Islet precursor cell (in vitro differentiated cells): ENCODE measurements at regions not wholly inside any gene's neighbourhood (a gene's known extent, or its start where the extent isn't known, plus 50 kb on each side); places are given as distances from the start of the nearest gene placed in this dataset.
A peak's percentile ranks its signal among the peaks of the same experiment; 100 is the strongest.
"Not testable (repeated sequence)": the region's sequence is repeated elsewhere in the genome, so short reads cannot be mapped to it uniquely, and the experiment has no call there.

ENCODE experiments used
- DNase-seq: peaks from one replicate; pipeline ENCODE4 v3.0.0-alpha.2; 2018

GRCh38 chr16:50448981-50449380 is 80.2 kb upstream of the BRD7 start:
- no peak for DNase-seq

GRCh38 chr16:50448522-50448921 is 79.7 kb upstream of the BRD7 start:
- DNase-seq, result no peak

DNA sequence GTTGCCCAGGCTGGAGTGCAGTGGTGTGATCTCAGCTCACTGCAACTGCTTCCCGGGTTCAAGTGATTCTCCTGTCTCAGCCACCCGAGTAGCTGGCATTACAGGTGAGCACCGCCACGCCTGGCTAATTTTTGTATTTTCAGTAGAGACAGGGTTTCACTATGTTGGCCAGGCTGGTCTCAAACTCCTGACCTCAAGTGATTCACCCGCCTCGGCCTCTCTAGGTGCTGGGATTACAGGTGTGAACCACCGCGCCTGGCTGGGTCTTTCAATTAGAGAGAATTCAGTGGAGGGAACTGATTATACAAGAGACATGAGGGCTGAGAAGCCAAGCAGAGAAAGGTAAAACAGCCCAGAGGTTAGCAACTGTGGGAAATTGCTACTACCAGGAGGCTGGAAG is 78.6 kb upstream of the BRD7 start:
- DNase-seq, result not testable (repeated sequence)

DNA sequence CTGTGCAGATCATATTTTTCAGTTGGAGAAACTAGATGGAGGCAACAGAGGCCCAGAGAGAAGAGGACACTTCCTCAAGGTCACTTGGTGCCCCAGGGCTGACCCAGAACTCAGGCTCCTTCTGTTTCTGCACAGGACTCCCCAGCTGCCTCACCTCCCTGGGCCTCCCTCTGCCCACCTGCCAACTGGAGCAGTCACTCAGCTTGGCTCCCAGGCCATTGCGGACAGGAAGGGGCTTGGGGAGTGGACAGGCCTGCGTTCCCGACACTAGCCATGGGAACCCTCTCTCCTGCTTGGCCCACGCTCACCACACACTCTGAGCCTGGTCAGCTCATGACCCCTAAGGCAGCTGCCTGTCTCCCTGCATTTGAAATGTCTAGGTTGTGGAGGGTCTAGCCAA is 78.1 kb upstream of the BRD7 start:
- DNase-seq, result no peak

- no peak for DNase-seq
Observed at GRCh38 chr16:50445621-50446555, 77.1 kb upstream of the BRD7 start.

GRCh38 chr16:50444526-50444925 is 75.7 kb upstream of the BRD7 start:
- DNase-seq, result no peak

GRCh38 chr16:50442221-50442620 is 73.4 kb upstream of the BRD7 start:
- peak; percentile 40 for DNase-seq

DNA sequence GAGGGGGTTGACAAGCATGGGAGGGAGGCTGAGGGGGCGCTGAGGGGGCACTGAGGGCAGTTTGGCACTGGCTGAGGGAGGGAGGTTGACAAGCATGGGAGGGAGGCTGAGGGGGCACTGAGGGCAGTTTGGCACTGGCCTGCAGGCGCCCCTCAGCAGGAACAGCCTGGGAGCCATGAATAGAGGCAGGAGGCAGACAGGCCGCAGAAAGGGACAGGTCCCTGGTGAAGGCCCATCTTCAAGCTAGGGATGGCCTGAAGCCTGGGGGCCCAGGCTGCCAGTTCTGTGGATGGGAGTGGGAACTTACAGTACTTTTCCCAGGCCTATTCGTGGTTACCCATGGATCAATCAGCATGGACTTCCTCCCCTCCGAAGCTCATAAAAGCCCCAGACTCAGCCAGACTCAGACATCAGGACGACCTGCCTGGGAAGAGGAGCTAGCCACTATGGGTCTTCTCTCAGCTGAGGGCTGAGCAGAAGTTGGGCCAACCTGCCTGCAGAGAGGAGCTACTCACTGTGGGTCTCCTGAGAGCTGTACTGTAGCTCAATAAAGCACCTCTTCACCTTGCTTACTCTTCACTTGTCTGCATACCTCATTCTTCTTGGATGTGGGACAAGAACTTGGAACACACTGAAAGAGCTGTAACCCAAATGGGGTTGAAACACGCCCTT is 72.8 kb upstream of the BRD7 start:
- peak; percentile 57 for DNase-seq

DNA sequence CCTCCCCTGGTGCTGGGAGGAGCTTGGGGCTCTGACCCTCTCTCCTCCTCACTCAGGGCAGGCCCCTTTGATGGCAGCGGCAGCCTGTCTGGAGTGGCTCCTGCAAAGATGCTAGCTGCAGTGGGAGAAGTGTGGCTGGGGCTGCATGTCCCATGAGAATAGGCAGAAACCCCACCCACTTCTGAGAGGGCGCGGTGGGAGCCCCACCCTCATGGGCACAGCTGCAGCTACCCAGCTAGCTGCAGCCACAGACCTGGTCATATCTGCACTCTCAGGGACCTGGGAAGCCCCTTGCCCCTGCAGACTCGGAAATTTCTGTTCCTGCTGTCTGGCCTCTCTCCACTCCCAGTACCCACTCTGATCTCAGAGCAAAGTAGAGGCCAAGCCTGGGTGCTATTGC is 72.2 kb upstream of the BRD7 start:
- DNase-seq, result peak; percentile 50

- DNase-seq, result no peak
Observed at GRCh38 chr16:50440531-50440930, 71.7 kb upstream of the BRD7 start.

- peak; percentile 46 for DNase-seq
Observed at GRCh38 chr16:50437769-50438437, 69.1 kb upstream of the BRD7 start.

DNA sequence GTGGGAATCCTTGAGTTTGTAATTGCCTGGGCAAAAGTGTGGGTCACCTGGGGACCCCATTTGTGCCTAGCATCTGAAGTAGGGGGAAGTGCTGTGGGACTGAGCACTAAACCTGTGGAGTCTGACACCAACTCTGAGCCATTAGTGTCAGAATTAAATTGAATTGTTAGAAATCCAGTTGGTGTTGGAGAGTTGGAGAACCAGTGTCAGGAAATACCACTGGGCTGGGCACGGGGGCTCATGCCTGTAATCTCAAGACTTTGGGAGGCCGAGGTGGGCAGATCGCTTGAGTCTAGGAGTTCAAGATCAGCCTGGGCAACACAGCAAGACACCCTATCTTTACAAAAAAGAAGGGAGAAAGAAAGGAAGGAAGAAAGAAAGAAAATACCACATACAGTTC is 67.5 kb upstream of the BRD7 start:
- DNase-seq, result peak; percentile 17

DNA sequence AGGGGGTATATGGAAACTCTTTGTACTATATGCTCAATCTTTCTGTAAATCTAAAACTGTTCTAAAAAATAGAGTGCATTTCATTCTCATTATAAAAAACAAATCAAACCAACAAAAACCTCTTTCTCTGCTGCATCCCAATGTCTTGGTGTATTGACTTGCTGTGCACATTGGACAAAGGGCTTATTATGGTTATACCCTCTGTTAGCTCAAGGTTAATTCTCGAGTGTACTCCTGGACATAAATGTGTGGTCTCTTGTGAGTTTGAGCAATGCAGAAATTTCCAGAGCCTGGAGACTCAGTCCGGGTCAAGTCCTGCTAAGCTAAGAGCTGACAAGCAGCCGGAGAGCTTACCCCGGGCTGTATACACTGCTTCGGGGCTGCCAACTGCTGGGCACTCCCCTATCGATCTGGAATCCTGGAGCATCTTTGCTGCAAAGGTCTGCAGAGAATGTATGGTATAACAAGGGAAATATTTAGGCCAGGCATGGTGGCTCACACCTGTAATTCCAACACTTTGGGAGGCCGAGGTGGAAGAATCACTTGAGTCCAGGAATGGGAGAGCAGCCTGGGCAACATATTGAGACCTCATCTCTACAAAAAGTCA is 66.2 kb upstream of the BRD7 start:
- peak; percentile 29 for DNase-seq

GRCh38 chr16:50430076-50430475 is 61.3 kb upstream of the BRD7 start:
- DNase-seq, result peak; percentile 16

DNA sequence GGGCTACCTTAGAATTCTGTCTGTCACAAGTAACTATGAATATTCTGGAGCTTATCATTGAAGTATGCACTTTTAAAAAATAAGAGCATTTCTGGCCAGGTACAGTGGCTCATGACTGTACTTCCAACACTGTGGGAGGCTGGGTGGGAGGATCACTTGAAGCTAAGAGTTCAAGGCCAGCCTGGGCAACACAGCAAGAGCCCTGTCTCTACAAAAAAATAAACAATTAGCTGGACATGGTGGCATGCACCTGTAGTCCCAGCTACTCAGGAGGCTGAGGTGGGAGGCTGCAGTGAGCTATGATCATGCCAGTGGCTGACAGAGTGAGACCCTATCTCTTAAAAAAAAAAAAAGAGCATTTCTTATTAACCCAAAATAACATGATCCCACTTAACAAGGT is 60.0 kb upstream of the BRD7 start:
- no peak for DNase-seq

- no peak for DNase-seq
Observed at GRCh38 chr16:50428116-50428515, 59.3 kb upstream of the BRD7 start.

DNA sequence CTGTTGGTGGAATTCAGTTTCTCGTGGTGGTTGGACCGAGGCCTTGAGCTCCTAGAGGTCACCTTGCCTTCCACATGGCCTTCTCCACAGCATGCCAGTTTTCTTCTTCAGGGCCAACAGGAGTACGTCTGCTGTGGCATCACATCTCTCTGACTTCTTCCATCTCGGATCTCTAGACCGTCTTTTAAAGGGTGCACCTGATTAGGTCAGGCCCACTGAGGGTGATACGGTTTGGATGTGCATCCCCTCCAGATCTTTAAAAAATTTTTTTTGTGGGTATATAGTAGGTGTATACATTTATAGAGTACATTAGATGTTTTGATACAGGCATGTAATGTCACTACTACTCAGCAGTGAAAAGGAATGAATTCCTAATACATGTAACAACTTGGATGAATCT is 58.3 kb upstream of the BRD7 start:
- no peak for DNase-seq

- peak; percentile 75 for DNase-seq
Observed at GRCh38 chr16:50425648-50426047, 56.9 kb upstream of the BRD7 start.

DNA sequence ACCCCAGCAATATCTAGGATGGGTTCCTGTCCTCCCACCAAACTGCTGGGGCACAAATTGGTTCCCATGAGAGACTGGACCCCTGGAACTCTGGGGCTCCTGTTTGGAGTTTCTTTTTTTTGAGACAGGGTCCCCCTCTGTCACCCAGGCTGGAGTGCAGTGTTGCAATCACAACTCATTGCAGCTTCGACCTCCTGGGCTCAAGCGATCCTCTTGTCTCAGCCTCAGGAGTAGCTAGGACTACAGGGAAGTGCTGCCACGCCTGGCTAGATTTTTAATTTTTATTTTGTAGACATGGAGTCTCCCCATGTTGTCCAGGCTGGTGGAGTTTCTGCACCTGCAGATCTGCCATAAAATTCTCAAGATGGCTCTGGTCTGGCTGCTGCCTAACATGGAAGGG is 56.3 kb upstream of the BRD7 start:
- DNase-seq, result no peak

DNA sequence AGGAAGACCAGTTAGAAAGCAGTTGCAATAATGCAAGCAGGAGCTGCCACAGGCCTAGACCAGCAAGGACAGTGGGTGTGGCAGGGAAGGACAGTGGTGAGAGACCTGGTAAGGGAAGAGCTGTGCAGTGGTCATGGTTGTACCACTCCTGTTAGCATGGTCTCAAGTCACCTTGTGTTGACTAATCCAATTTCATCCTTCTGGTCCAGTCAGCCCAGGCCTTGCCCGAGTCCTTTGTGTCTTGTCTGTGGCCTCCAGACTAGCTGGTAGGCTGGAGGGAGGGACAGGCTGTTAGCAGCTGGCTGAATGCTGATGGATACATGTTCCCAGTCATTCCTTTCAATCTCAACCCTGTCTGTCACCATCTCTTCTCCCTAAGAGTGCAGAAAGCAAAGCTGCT is 54.1 kb upstream of the BRD7 start:
- DNase-seq, result no peak

- no peak for DNase-seq
Observed at GRCh38 chr16:50419116-50419515, 50.3 kb upstream of the BRD7 start.
